H1 (cell line): ENCODE measurements at regions not wholly inside any gene's neighbourhood (a gene's known extent, or its start where the extent isn't known, plus 50 kb on each side); places are given as distances from the start of the nearest gene placed in this dataset.

Source experiments
- CTCF ChIA-PET: fragments of 300-600 bp; sonication (Branson Sonifier 250); formaldehyde crosslinking; loops from one replicate; lab custom pipeline; 2021; ENCODE audit not compliant: partially characterized antibody; lab: Charles Lee
- POLR2A ChIA-PET: fragments of 300-600 bp; sonication (Branson Sonifier 250); formaldehyde crosslinking; loops from one replicate; lab custom pipeline; 2021; ENCODE audit warnings: inconsistent platforms; ENCODE audit not compliant: partially characterized antibody; lab: Charles Lee
- DNase-seq, 2 experiments: peaks; one replicate each; pipeline versions ENCODE4 v3.0.0 to v3.0.0-alpha.2; 2010 to 2022; ENCODE audit warnings: low spot score in 2 of 2, low read depth in 1 of 2, mixed read lengths in 1 of 2
- FAIRE-seq: peaks from 2 replicates; lab custom pipeline; 2011; peaks lifted over from hg19 to GRCh38; lab: Jason Lieb, UNC
- H2AFZ ChIP-seq: 2 replicates; pipeline ENCODE4 v1.8.1; 2012; ENCODE audit warnings: low read length, inconsistent platforms
- H2AK5ac ChIP-seq: 2 replicates; pipeline ENCODE4 v1.6.1; 2013; ENCODE audit warnings: low read depth, low read length
- H2BK120ac ChIP-seq: replicated peaks from 2 replicates; pipeline ENCODE3; 2013; ENCODE audit warnings: low read depth, low read length, inconsistent platforms
- H2BK12ac ChIP-seq: 2 replicates; pipeline ENCODE4 v1.6.1; 2013; ENCODE audit warnings: low read depth, low read length
- H2BK15ac ChIP-seq: 2 replicates; pipeline ENCODE4 v1.6.1; 2013; ENCODE audit warnings: low read length
- H2BK20ac ChIP-seq: 2 replicates; pipeline ENCODE4 v1.6.1; 2013; ENCODE audit warnings: low read length
- H2BK5ac ChIP-seq: 2 replicates; pipeline ENCODE4 v1.6.1; 2013; ENCODE audit warnings: low read depth, low read length
- H3K14ac ChIP-seq: 2 replicates; pipeline ENCODE4 v1.6.1; 2013; ENCODE audit warnings: inconsistent platforms; ENCODE audit not compliant: insufficient read length
- H3K18ac ChIP-seq: 2 replicates; pipeline ENCODE4 v1.6.1; 2013; ENCODE audit warnings: low read length; ENCODE audit errors: extremely low read depth
- H3K23ac ChIP-seq: 2 replicates; pipeline ENCODE4 v1.6.1; 2013; ENCODE audit warnings: inconsistent platforms; ENCODE audit not compliant: insufficient read length
- H3K23me2 ChIP-seq: 2 replicates; pipeline ENCODE4 v1.6.1; 2013; ENCODE audit warnings: low read depth, low read length
- H3K27ac ChIP-seq: 2 replicates; pipeline ENCODE4 v1.6.1; 2011; ENCODE audit warnings: low read depth, low read length, inconsistent platforms
- H3K27me3 ChIP-seq, 4 experiments: replicated peaks in 1 of 4; 1 replicate in 1 of 4; 2 replicates in 3 of 4; pipeline versions ENCODE4 v1.6.1 to v1.8.1; 2011 to 2013; ENCODE audit warnings: low read length in 3 of 4, mild to moderate bottlenecking in 3 of 4, inconsistent platforms in 2 of 4, mixed read lengths in 2 of 4, moderate library complexity in 1 of 4; ENCODE audit not compliant: control insufficient read depth in 3 of 4, insufficient read depth in 3 of 4; ENCODE audit errors: extremely low read depth in 1 of 4
- H3K36me3 ChIP-seq, 4 experiments: 2 replicates each; pipeline versions ENCODE4 v1.6.1 to v1.8.1; 2011 to 2013; ENCODE audit warnings: mild to moderate bottlenecking in 4 of 4, low read length in 3 of 4, moderate library complexity in 2 of 4, control low read depth in 1 of 4, inconsistent platforms in 1 of 4; ENCODE audit not compliant: insufficient read depth in 4 of 4, control insufficient read depth in 2 of 4
- H3K4ac ChIP-seq: replicated peaks from 2 replicates; pipeline ENCODE3; 2013; ENCODE audit warnings: low read length, low read depth, mixed read lengths, inconsistent platforms; ENCODE audit not compliant: insufficient read length
- H3K4me1 ChIP-seq, 4 experiments: replicated peaks in 1 of 4; 1 replicate in 1 of 4; 2 replicates in 3 of 4; pipeline versions ENCODE4 v1.6.1 to v1.8.1; 2011 to 2013; ENCODE audit warnings: low read length in 3 of 4, inconsistent platforms in 2 of 4, mixed read lengths in 1 of 4; ENCODE audit not compliant: insufficient read depth in 4 of 4, control insufficient read depth in 3 of 4
- H3K4me2 ChIP-seq, 2 experiments: 2 replicates each; pipeline versions ENCODE4 v1.6.1 to v1.8.1; 2011 to 2013; ENCODE audit warnings: low read depth in 2 of 2, low read length in 2 of 2, control low read depth in 1 of 2, inconsistent platforms in 1 of 2, mild to moderate bottlenecking in 1 of 2; ENCODE audit not compliant: insufficient read depth in 1 of 2
- H3K4me3 ChIP-seq, 4 experiments: fragments of 200-600, 300-600 bp in 1 of 4; sonication (generic), shearing (Covaris generic), sonication (Bioruptor Twin) in 1 of 4; 2 replicates each; pipeline versions ENCODE4 v1.5.1 to v1.8.1; 2011 to 2016; ENCODE audit warnings: low read length in 4 of 4, low read depth in 3 of 4, control low read depth in 2 of 4, inconsistent platforms in 2 of 4, mild to moderate bottlenecking in 2 of 4, mixed read lengths in 1 of 4, moderate library complexity in 1 of 4; ENCODE audit not compliant: insufficient read depth in 2 of 4; ENCODE audit errors: extremely low read depth in 1 of 4
- H3K56ac ChIP-seq: replicated peaks from 2 replicates; pipeline ENCODE3; 2013; ENCODE audit warnings: low read depth, mild to moderate bottlenecking, mixed read lengths, low read length, inconsistent platforms; ENCODE audit not compliant: insufficient read length
- H3K79me1 ChIP-seq: 2 replicates; pipeline ENCODE4 v1.6.1; 2013; ENCODE audit warnings: low read depth, low read length, control low read depth
- H3K79me2 ChIP-seq, 2 experiments: 2 replicates each; pipeline versions ENCODE4 v1.6.1 to v1.8.1; 2012 to 2013; ENCODE audit warnings: low read length in 2 of 2, mild to moderate bottlenecking in 2 of 2, inconsistent platforms in 1 of 2; ENCODE audit not compliant: insufficient read depth in 2 of 2, control insufficient read depth in 1 of 2
- H3K9ac ChIP-seq, 4 experiments: replicated peaks in 1 of 4; 1 replicate in 1 of 4; 2 replicates in 3 of 4; pipeline versions ENCODE4 v1.6.1 to v1.8.1; 2011 to 2013; ENCODE audit warnings: low read depth in 3 of 4, low read length in 3 of 4, control low read depth in 2 of 4, mild to moderate bottlenecking in 2 of 4, moderate library complexity in 2 of 4, inconsistent platforms in 1 of 4; ENCODE audit errors: extremely low read depth in 1 of 4
- H3K9me3 ChIP-seq, 2 experiments: 2 replicates each; pipeline versions ENCODE4 v1.6.1 to v1.8.1; 2012 to 2013; ENCODE audit warnings: mild to moderate bottlenecking in 2 of 2, moderate library complexity in 2 of 2, control low read depth in 1 of 2, inconsistent platforms in 1 of 2, low read depth in 1 of 2, low read length in 1 of 2, mixed read lengths in 1 of 2; ENCODE audit not compliant: insufficient read depth in 2 of 2
- H4K20me1 ChIP-seq, 2 experiments: replicated peaks in 1 of 2; 2 replicates each; pipeline versions ENCODE3 to v1.8.1; 2011 to 2013; ENCODE audit warnings: inconsistent platforms in 2 of 2, low read length in 2 of 2, mild to moderate bottlenecking in 1 of 2; ENCODE audit not compliant: insufficient read depth in 2 of 2, control insufficient read depth in 1 of 2
- H4K5ac ChIP-seq: 2 replicates; pipeline ENCODE4 v1.6.1; 2013; ENCODE audit warnings: low read length, low read depth, mixed read lengths, inconsistent platforms; ENCODE audit not compliant: insufficient read length
- H4K8ac ChIP-seq: 2 replicates; pipeline ENCODE4 v1.8.0; 2013; ENCODE audit warnings: mild to moderate bottlenecking, moderate library complexity, low read length, inconsistent platforms; ENCODE audit not compliant: insufficient read depth; ENCODE audit errors: extremely low read depth
- H4K91ac ChIP-seq: replicated peaks from 2 replicates; pipeline ENCODE3; 2013; ENCODE audit warnings: low read length, mixed read lengths, inconsistent platforms; ENCODE audit not compliant: insufficient read length
- CBX8 ChIP-seq: fragments of 300-800, 300-1000 bp; sonication (generic); IDR thresholded peaks from 2 replicates; pipeline ENCODE4 v1.7.1; 2016; ENCODE audit warnings: low read depth, low read length, borderline replicate concordance
- E2F6 ChIP-seq: IDR thresholded peaks from 2 replicates; pipeline ENCODE4 v1.6.1; 2012; ENCODE audit warnings: inconsistent platforms
- NRF1 ChIP-seq: IDR thresholded peaks from 2 replicates; pipeline ENCODE4 v1.6.1; 2011; ENCODE audit warnings: mild to moderate bottlenecking, low read depth, low read length, improper control_type of control experiment
- POLR2AphosphoS5 ChIP-seq: IDR thresholded peaks from 2 replicates; pipeline ENCODE4 v1.6.1; 2011; ENCODE audit warnings: low read depth, low read length
- POU5F1 ChIP-seq: IDR thresholded peaks from 2 replicates; pipeline ENCODE4 v1.6.1; 2011; ENCODE audit warnings: low read depth, mild to moderate bottlenecking, low read length, moderate library complexity
- RFX5 ChIP-seq: IDR thresholded peaks from 2 replicates; pipeline ENCODE4 v1.6.1; 2011; ENCODE audit warnings: low read depth, low read length, improper control_type of control experiment, borderline replicate concordance
- SIX5 ChIP-seq: IDR thresholded peaks from 2 replicates; pipeline ENCODE4 v1.6.1; 2011; ENCODE audit warnings: mild to moderate bottlenecking, low read depth, low read length
- SP1 ChIP-seq: IDR thresholded peaks from 2 replicates; pipeline ENCODE4 v1.6.1; 2011; ENCODE audit warnings: low read depth, low read length
- TAF7 ChIP-seq: optimal IDR thresholded peaks from 2 replicates; pipeline ENCODE3; 2011; ENCODE audit warnings: low read depth, mild to moderate bottlenecking, inconsistent platforms, low read length, moderate library complexity, borderline replicate concordance
- WGBS, 2 experiments: shearing (Covaris generic) in 1 of 2; methylation state at CpG; one replicate each; pipeline versions ENCODE4 v1.1.6 to v1.1.7; 2013 to 2015; ENCODE audit warnings: low lambda C conversion rate in 2 of 2, mixed read lengths in 2 of 2, inconsistent platforms in 1 of 2, low coverage in 1 of 2, missing lambda C conversion rate in 1 of 2; ENCODE audit not compliant: insufficient replicate concordance in 2 of 2, insufficient coverage in 1 of 2, insufficient read length in 1 of 2; ENCODE audit errors: extremely low coverage in 1 of 2, missing lambda C conversion rate in 1 of 2; 5-methylcytosine and 5-hydroxymethylcytosine counted together

GRCh38 chr12:89839444-89839843 is 130.8 kb upstream of the ATP2B1 start:
- POLR2A ChIA-PET = no interaction called here
- no peak overlapping the region for H3K56ac ChIP-seq
- no peak overlapping the region for H3K4me2 ChIP-seq
- H3K9ac ChIP-seq = no peak overlapping the region
- no peak overlapping the region for H2BK20ac ChIP-seq
- H2BK120ac ChIP-seq = no peak overlapping the region
- FAIRE-seq (no peak), DNase-seq (no peak)
- no peaks in the 10 kb centered on the region for H4K20me1 ChIP-seq
- no peak overlapping the region for H2BK12ac ChIP-seq
- H2BK15ac ChIP-seq = no peak overlapping the region
- H4K91ac ChIP-seq = no peak overlapping the region
- H4K5ac ChIP-seq = no peak overlapping the region
- no peak overlapping the region for H2BK5ac ChIP-seq
- CTCF ChIA-PET = interaction anchor here (0.8 to 2.4 kb wide), 2 partner anchors 10 to 298 kb away, joined by 3 to 5 read pairs; no protein-coding TSS in a partner anchor
- no peak overlapping the region for H2AK5ac ChIP-seq
- H2AFZ ChIP-seq = no peak overlapping the region
- TF ChIP-seq SP1 (no peak), TAF7 (no peak), POU5F1 (no peak), POLR2AphosphoS5 (no peak), E2F6 (no peak), SIX5 (no peak), RFX5 (no peak), NRF1 (no peak), CBX8 (no peak)
- H3K36me3 ChIP-seq = no peaks in the 10 kb centered on the region
- H3K79me2 ChIP-seq = no peaks in the 10 kb centered on the region
- H3K23ac ChIP-seq = no peak overlapping the region
- no peaks in the 10 kb centered on the region for H3K23me2 ChIP-seq
- H3K14ac ChIP-seq = no peak overlapping the region
- no peaks in the 10 kb centered on the region for H3K9me3 ChIP-seq
- H3K4ac ChIP-seq = no peak overlapping the region
- no peak overlapping the region for H3K4me3 ChIP-seq
- H4K8ac ChIP-seq = no peak overlapping the region
- WGBS, 2 experiments = 86% methylated on average over 2 of the region's 2 CpGs; no CpG with 5 or more reads in 1 of the 2 experiments
- no peak overlapping the region for H3K18ac ChIP-seq
- no peak overlapping the region for H3K27ac ChIP-seq
- no peaks in the 10 kb centered on the region for H3K79me1 ChIP-seq
- no peaks in the 10 kb centered on the region for H3K4me1 ChIP-seq
- H3K27me3 ChIP-seq = no peaks in the 10 kb centered on the region
